Neural progenitor cell (in vitro differentiated cells): ENCODE measurements at regions not wholly inside any gene's neighbourhood (a gene's known extent, or its start where the extent isn't known, plus 50 kb on each side); places are given as distances from the start of the nearest gene placed in this dataset.

ENCODE experiments used
- CTCF ChIP-seq: fragments of 200-600 bp; sonication (generic); IDR thresholded peaks from 2 replicates; pipeline ENCODE4 v1.5.1; 2017; ENCODE audit warnings: antibody characterized with exemption, mild to moderate bottlenecking
- EZH2 ChIP-seq: fragments of 200-600 bp; sonication (generic); IDR thresholded peaks from 2 replicates; pipeline ENCODE4 v1.6.1; 2017; ENCODE audit warnings: antibody characterized with exemption, mild to moderate bottlenecking, moderate library complexity
- EZH2phosphoT487 ChIP-seq: fragments of 200-600 bp; sonication (generic); IDR thresholded peaks from 2 replicates; pipeline ENCODE4 v1.6.1; 2017; ENCODE audit warnings: antibody characterized with exemption

- no peak for TF ChIP-seq CTCF
- TF ChIP-seq EZH2: no peak
- TF ChIP-seq EZH2phosphoT487: no peak
These were observed 611.7 kb downstream of the STIM2 start for GRCh38 chr4:27472364-27472763.
